Neural crest cell (in vitro differentiated cells): ENCODE measurements at regions not wholly inside any gene's neighbourhood (a gene's known extent, or its start where the extent isn't known, plus 50 kb on each side); places are given as distances from the start of the nearest gene placed in this dataset.

Source experiments
- DNase-seq: peaks from one replicate; pipeline ENCODE4 v3.0.0; 2021; ENCODE audit warnings: low read depth, mixed read lengths, low spot score
- H3K27ac Mint-ChIP-seq: one replicate; pipeline ENCODE4 v1.8.0; 2021; ENCODE audit warnings: mild to moderate bottlenecking, mixed read lengths; ENCODE audit not compliant: unreplicated experiment
- H3K27me3 Mint-ChIP-seq: 2 replicates; pipeline ENCODE4 v1.8.0; 2021; ENCODE audit warnings: low read depth, mild to moderate bottlenecking, mixed read lengths
- H3K36me3 Mint-ChIP-seq: 2 replicates; pipeline ENCODE4 v1.8.0; 2021; ENCODE audit warnings: low read depth, mild to moderate bottlenecking, mixed read lengths
- H3K4me1 Mint-ChIP-seq: 2 replicates; pipeline ENCODE4 v1.8.0; 2021; ENCODE audit warnings: mixed read lengths
- H3K4me3 Mint-ChIP-seq: one replicate; pipeline ENCODE4 v1.8.0; 2021; ENCODE audit warnings: mild to moderate bottlenecking, mixed read lengths
- H3K9me3 Mint-ChIP-seq: 2 replicates; pipeline ENCODE4 v1.8.0; 2021; ENCODE audit warnings: mixed read lengths
- TF ChIP-seq, protein P1 (sequence below): fragments of 200-600 bp; sonication (generic); conservative IDR thresholded peaks from 2 replicates; pipeline ENCODE4 v1.5.0; 2021; ENCODE audit warnings: antibody characterized with exemption, mild to moderate bottlenecking

DNA sequence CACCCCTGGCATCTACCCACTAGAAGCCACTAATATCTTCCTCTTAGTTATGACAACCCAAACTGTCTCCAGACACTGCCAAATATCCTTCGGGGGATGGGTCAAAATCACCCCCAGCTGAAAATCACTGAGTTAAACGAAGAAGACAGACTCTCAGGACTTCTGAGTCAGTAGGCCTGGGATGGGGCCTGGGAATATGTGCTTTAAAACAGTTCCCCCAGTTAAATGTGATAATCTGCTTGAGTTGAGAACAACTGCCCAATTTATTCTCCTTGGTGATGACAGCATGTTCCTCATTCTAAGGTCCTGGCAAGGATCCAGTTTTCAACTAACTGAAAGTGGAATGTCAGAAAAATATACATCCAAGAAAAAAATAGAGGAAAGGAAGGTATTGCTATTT is 52.4 kb downstream of the CBLL2 start:
- no peaks in the 10 kb centered on the region for H3K27me3 Mint-ChIP-seq
- H3K4me1 Mint-ChIP-seq, result no peaks in the 10 kb centered on the region
- no peak overlapping the region for H3K27ac Mint-ChIP-seq
- H3K36me3 Mint-ChIP-seq, result no peaks in the 10 kb centered on the region
- DNase-seq, result no peak
- H3K9me3 Mint-ChIP-seq, result peaks cover 3% of the 10 kb centered on the region
- no peak overlapping the region for H3K4me3 Mint-ChIP-seq
- TF ChIP-seq, protein P1, sequence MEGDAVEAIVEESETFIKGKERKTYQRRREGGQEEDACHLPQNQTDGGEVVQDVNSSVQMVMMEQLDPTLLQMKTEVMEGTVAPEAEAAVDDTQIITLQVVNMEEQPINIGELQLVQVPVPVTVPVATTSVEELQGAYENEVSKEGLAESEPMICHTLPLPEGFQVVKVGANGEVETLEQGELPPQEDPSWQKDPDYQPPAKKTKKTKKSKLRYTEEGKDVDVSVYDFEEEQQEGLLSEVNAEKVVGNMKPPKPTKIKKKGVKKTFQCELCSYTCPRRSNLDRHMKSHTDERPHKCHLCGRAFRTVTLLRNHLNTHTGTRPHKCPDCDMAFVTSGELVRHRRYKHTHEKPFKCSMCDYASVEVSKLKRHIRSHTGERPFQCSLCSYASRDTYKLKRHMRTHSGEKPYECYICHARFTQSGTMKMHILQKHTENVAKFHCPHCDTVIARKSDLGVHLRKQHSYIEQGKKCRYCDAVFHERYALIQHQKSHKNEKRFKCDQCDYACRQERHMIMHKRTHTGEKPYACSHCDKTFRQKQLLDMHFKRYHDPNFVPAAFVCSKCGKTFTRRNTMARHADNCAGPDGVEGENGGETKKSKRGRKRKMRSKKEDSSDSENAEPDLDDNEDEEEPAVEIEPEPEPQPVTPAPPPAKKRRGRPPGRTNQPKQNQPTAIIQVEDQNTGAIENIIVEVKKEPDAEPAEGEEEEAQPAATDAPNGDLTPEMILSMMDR, result no peak

DNA sequence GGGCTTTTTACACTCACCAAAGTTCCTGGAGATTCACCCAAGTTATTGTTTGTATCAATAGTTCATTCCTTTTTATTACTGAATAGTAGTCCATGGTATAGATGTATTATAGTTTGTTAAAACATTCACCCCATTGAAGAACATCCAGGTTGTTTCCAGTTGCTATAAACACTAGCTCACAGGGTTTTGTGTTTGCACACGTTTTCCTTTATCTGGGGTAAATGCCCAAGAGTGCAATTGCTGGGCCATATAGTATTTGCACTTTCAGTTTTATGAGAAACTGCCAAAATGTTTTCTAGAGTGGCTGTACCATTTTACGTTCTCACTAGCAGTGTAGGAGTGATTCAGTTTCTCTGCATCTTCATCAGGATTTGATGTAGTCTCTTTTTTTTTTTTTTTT is 57.1 kb downstream of the CBLL2 start:
- no peaks in the 10 kb centered on the region for H3K27me3 Mint-ChIP-seq
- no peak overlapping the region for H3K27ac Mint-ChIP-seq
- TF ChIP-seq, protein P1, result no peak
- no peak overlapping the region for H3K4me3 Mint-ChIP-seq
- H3K9me3 Mint-ChIP-seq, result peaks cover 5% of the 10 kb centered on the region
- no peaks in the 10 kb centered on the region for H3K36me3 Mint-ChIP-seq
- no peaks in the 10 kb centered on the region for H3K4me1 Mint-ChIP-seq
- no peak for DNase-seq

DNA sequence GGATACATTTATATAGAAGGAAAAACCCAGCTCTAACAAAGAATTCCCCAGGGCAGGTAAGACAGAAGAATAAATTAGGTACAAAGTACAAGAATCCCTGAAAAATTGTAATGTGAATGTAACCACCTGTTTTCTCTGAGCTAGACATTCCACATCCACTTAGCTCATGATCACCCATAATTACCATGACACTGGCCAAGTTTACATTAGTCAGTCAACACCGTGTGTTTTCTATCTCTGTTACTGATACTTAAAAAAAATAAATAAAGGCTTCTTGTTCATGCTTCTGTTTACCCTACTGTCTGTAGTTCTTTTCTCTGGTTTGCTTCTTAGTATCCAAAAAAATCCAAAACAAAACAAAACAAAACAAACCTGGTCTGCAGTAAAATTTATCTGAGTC is 66.0 kb downstream of the CBLL2 start:
- H3K36me3 Mint-ChIP-seq, result no peaks in the 10 kb centered on the region
- no peak for DNase-seq
- no peaks in the 10 kb centered on the region for H3K27me3 Mint-ChIP-seq
- no peak overlapping the region for H3K27ac Mint-ChIP-seq
- peaks cover 12% of the 10 kb centered on the region for H3K9me3 Mint-ChIP-seq
- TF ChIP-seq, protein P1, result no peak
- no peak overlapping the region for H3K4me3 Mint-ChIP-seq
- no peaks in the 10 kb centered on the region for H3K4me1 Mint-ChIP-seq

DNA sequence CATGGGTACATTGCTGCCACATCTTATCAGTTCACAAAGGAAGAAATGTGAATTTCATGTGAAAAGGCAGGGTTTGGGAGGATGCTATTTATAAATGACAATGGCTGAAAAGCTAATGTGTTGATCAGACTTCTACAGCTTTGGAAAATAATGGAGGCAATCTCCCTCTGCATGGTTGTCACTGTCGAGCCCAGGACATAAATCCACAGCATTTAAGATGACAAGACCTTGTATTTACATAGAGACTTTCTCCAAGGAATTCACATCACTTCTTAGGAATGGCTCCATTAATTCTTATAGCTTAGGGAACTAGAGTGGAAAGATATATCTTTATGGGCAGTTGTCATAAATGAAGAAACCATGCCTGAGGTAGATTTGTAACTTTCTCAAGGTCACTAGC is 66.7 kb downstream of the CBLL2 start:
- H3K27ac Mint-ChIP-seq, result no peak overlapping the region
- peaks cover 12% of the 10 kb centered on the region for H3K9me3 Mint-ChIP-seq
- H3K27me3 Mint-ChIP-seq, result no peaks in the 10 kb centered on the region
- no peaks in the 10 kb centered on the region for H3K4me1 Mint-ChIP-seq
- no peaks in the 10 kb centered on the region for H3K36me3 Mint-ChIP-seq
- H3K4me3 Mint-ChIP-seq, result no peak overlapping the region
- TF ChIP-seq, protein P1, result no peak
- no peak for DNase-seq

DNA sequence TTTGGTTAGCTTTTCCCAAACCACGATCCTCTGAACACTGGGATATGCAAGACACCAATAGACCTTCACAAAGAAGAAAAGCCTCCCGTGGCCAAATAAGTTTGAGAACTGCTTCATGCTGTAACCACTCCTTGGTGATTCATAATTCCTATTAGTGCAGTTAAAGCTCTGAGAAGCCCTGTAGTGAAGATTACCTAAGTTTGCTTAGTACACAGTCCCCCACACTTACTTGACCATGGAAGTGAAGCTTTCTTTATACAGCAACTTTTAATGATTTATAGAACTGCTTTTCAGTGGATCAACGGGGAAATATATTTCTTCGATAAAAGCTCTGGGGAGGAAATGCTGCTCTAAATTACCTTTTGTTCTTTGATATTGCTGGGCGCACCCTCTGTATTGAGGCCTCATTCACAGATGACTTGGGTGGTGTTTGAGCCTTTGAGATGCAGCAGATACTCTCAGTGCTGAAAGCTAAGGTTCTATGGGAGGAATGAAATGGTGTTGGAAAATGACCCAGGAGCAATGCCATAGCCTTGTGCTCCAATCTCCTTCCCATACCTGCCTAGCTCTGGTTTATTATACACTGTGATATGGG is 67.4 kb downstream of the CBLL2 start:
- TF ChIP-seq, protein P1, result no peak
- no peaks in the 10 kb centered on the region for H3K36me3 Mint-ChIP-seq

More for the DNA sequence above, 67.4 kb downstream of the CBLL2 start:
- no peak overlapping the region for H3K4me3 Mint-ChIP-seq
- DNase-seq, result no peak
- H3K27me3 Mint-ChIP-seq, result no peaks in the 10 kb centered on the region
- no peaks in the 10 kb centered on the region for H3K4me1 Mint-ChIP-seq
- H3K9me3 Mint-ChIP-seq, result peaks cover 8% of the 10 kb centered on the region
- no peak overlapping the region for H3K27ac Mint-ChIP-seq
